ENCODE measurements at regions not wholly inside any gene's neighbourhood (a gene's known extent, or its start where the extent isn't known, plus 50 kb on each side); places are given as distances from the start of the nearest gene placed in this dataset.

DNA sequence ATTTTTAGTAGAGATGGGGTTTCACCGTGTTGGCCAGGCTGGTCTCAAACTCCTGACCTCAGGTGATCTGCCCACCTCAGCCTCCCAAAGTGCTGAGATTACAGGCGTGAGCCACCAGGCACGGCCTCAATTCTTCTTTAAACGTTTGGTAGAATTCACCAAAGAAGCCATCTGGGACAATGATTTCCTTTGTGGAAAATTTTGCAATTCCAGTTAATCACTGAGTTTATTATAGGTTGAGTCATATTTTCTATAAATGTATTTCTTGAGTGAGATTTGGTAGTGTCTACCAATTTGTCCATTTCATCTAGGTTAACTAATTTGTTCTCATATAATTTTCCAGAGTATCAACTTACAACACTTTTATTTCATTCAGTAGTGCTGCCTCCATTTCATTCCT lies 683.9 kb upstream of the TMEM132C start:
- TF ChIP-seq, protein P1, sequence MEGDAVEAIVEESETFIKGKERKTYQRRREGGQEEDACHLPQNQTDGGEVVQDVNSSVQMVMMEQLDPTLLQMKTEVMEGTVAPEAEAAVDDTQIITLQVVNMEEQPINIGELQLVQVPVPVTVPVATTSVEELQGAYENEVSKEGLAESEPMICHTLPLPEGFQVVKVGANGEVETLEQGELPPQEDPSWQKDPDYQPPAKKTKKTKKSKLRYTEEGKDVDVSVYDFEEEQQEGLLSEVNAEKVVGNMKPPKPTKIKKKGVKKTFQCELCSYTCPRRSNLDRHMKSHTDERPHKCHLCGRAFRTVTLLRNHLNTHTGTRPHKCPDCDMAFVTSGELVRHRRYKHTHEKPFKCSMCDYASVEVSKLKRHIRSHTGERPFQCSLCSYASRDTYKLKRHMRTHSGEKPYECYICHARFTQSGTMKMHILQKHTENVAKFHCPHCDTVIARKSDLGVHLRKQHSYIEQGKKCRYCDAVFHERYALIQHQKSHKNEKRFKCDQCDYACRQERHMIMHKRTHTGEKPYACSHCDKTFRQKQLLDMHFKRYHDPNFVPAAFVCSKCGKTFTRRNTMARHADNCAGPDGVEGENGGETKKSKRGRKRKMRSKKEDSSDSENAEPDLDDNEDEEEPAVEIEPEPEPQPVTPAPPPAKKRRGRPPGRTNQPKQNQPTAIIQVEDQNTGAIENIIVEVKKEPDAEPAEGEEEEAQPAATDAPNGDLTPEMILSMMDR (conservative IDR thresholded peaks at IDR 0.05; ENCODE audit: low read depth, low read length), result no peak
- TF ChIP-seq EZH2 (IDR thresholded peaks at IDR 0.05; ENCODE audit: low read length, unreplicated experiment) (no peak), EZH2phosphoT487 (IDR thresholded peaks at IDR 0.05; ENCODE audit: borderline replicate concordance, low read length) (no peak)

All from PC-3 (cell line).